Neuronal stem cell (in vitro differentiated cells): ENCODE measurements at regions not wholly inside any gene's neighbourhood (a gene's known extent, or its start where the extent isn't known, plus 50 kb on each side); places are given as distances from the start of the nearest gene placed in this dataset.
"Not testable (repeated sequence)": the region's sequence is repeated elsewhere in the genome, so short reads cannot be mapped to it uniquely, and the experiment has no call there.

Experiments
- DNase-seq: peaks from one replicate; pipeline ENCODE4 v3.0.0-alpha.2; 2013; ENCODE audit warnings: low spot score
- H2AFZ ChIP-seq: one replicate; pipeline ENCODE4 v1.6.1; 2013; ENCODE audit warnings: mild to moderate bottlenecking, low read length, inconsistent platforms
- H2AK5ac ChIP-seq: 2 replicates; pipeline ENCODE4 v1.6.1; 2013; ENCODE audit warnings: low read depth, mild to moderate bottlenecking, inconsistent platforms, low read length, moderate library complexity, mixed read lengths
- H2BK120ac ChIP-seq: 2 replicates; pipeline ENCODE4 v1.6.1; 2013; ENCODE audit warnings: low read depth, mild to moderate bottlenecking, inconsistent platforms, low read length, moderate library complexity, mixed read lengths
- H2BK12ac ChIP-seq: one replicate; pipeline ENCODE4 v1.6.1; 2013; ENCODE audit warnings: low read length, inconsistent platforms
- H2BK15ac ChIP-seq: 2 replicates; pipeline ENCODE4 v1.6.1; 2013; ENCODE audit warnings: mild to moderate bottlenecking, low read length, inconsistent platforms, mixed read lengths
- H2BK5ac ChIP-seq: one replicate; pipeline ENCODE4 v1.6.1; 2013; ENCODE audit warnings: inconsistent platforms, mild to moderate bottlenecking, low read length, moderate library complexity
- H3K14ac ChIP-seq: one replicate; pipeline ENCODE4 v1.6.1; 2013; ENCODE audit warnings: low read length, inconsistent platforms
- H3K18ac ChIP-seq: 2 replicates; pipeline ENCODE4 v1.6.1; 2013; ENCODE audit warnings: low read length, inconsistent platforms
- H3K23ac ChIP-seq: 2 replicates; pipeline ENCODE4 v1.6.1; 2013; ENCODE audit warnings: low read depth, mild to moderate bottlenecking, mixed read lengths, low read length, inconsistent platforms; ENCODE audit not compliant: poor library complexity
- H3K27ac ChIP-seq: replicated peaks from 3 replicates; pipeline ENCODE4 v1.5.1; 2013; ENCODE audit warnings: low read length, inconsistent platforms
- H3K27me3 ChIP-seq, 3 experiments: 2 replicates each; pipeline ENCODE4 v1.6.1; 2013; ENCODE audit warnings: low read length in 3 of 3, mild to moderate bottlenecking in 2 of 3, inconsistent platforms in 1 of 3, low read depth in 1 of 3, mixed read lengths in 1 of 3, moderate library complexity in 1 of 3; ENCODE audit not compliant: control insufficient read depth in 3 of 3, insufficient read depth in 3 of 3
- H3K36me3 ChIP-seq, 2 donors: replicated peaks in 1 of 2; 2 replicates each; pipeline ENCODE4 v1.6.1; 2013; ENCODE audit warnings: low read length in 2 of 2; ENCODE audit not compliant: control insufficient read depth in 2 of 2, insufficient read depth in 2 of 2
- H3K4ac ChIP-seq: 2 replicates; pipeline ENCODE4 v1.6.1; 2013; ENCODE audit warnings: inconsistent platforms, mild to moderate bottlenecking, low read length, moderate library complexity
- H3K4me1 ChIP-seq, 2 donors: 1 replicate in 1 of 2; 2 replicates in 1 of 2; pipeline ENCODE4 v1.6.1; 2013; ENCODE audit warnings: low read length in 2 of 2, low read depth in 1 of 2; ENCODE audit not compliant: control insufficient read depth in 2 of 2, insufficient read depth in 1 of 2
- H3K4me2 ChIP-seq: one replicate; pipeline ENCODE4 v1.6.1; 2013; ENCODE audit warnings: mild to moderate bottlenecking, low read length, inconsistent platforms; ENCODE audit not compliant: insufficient read depth, poor library complexity, severe bottlenecking
- H3K4me3 ChIP-seq, 2 donors: 2 replicates each; pipeline ENCODE4 v1.5.1; 2013; ENCODE audit warnings: low read length in 2 of 2, mild to moderate bottlenecking in 2 of 2, inconsistent platforms in 1 of 2, moderate library complexity in 1 of 2
- H3K79me1 ChIP-seq: one replicate; pipeline ENCODE4 v1.6.1; 2013; ENCODE audit warnings: low read depth, mild to moderate bottlenecking, inconsistent platforms, low read length, moderate library complexity
- H3K9ac ChIP-seq: one replicate; pipeline ENCODE4 v1.6.1; 2013; ENCODE audit warnings: mild to moderate bottlenecking, low read depth, low read length, inconsistent platforms; ENCODE audit not compliant: poor library complexity
- H3K9me3 ChIP-seq, 2 donors: replicated peaks in 1 of 2; 2 replicates each; pipeline versions ENCODE3 to v1.6.1; 2013; ENCODE audit warnings: low read length in 2 of 2, mild to moderate bottlenecking in 2 of 2, inconsistent platforms in 1 of 2, low read depth in 1 of 2, mixed read lengths in 1 of 2, moderate library complexity in 1 of 2; ENCODE audit not compliant: control insufficient read depth in 2 of 2, insufficient read depth in 1 of 2
- H4K8ac ChIP-seq: one replicate; pipeline ENCODE4 v1.6.1; 2013; ENCODE audit warnings: low read depth, mild to moderate bottlenecking, inconsistent platforms, low read length, moderate library complexity
- H4K91ac ChIP-seq: one replicate; pipeline ENCODE4 v1.6.1; 2013; ENCODE audit warnings: low read length, low read depth, mild to moderate bottlenecking, inconsistent platforms; ENCODE audit not compliant: poor library complexity
- WGBS, 2 donors: extraction: QIAGEN DNeasy Blood & Tissue Kit; methylation state at CpG; one replicate each; pipeline ENCODE4 v1.1.7; 2013; ENCODE audit warnings: missing lambda C conversion rate in 2 of 2, mixed read lengths in 1 of 2; ENCODE audit not compliant: insufficient read length in 2 of 2, insufficient replicate concordance in 1 of 2; ENCODE audit errors: extremely low coverage in 2 of 2; 5-methylcytosine and 5-hydroxymethylcytosine counted together

GRCh38 chr3:3941380-3941779 is 142.1 kb downstream of the LRRN1 start:
- H3K4me3 ChIP-seq, H2BK15ac ChIP-seq, H4K8ac ChIP-seq, H3K9me3 ChIP-seq, H2BK5ac ChIP-seq, H3K4ac ChIP-seq, H3K14ac ChIP-seq, H3K18ac ChIP-seq, H3K79me1 ChIP-seq, H3K27me3 ChIP-seq, DNase-seq, H4K91ac ChIP-seq, H2BK120ac ChIP-seq, H3K4me1 ChIP-seq, H2AK5ac ChIP-seq, H3K23ac ChIP-seq, H3K36me3 ChIP-seq, H3K9ac ChIP-seq, H3K4me2 ChIP-seq, H3K27ac ChIP-seq: not testable (repeated sequence)
- WGBS, 2 donors, result no CpG with 5 or more reads among the region's 8 CpGs
- Histone ChIP-seq H2AFZ (peak overlapping the region; percentile 79), H2BK12ac (peak overlapping the region; percentile 22)

- H3K9ac ChIP-seq, result no peak overlapping the region
Measured at GRCh38 chr3:3951071-3951470, 151.8 kb downstream of the LRRN1 start.

GRCh38 chr3:3951501-3951900 is 152.3 kb downstream of the LRRN1 start:
- Histone ChIP-seq H3K36me3 (no peaks in the 10 kb centered on the region), H2AFZ (no peak overlapping the region), H3K9me3 (no peaks in the 10 kb centered on the region), H3K27ac (no peak overlapping the region), H3K18ac (no peak overlapping the region), H3K4me1 (no peaks in the 10 kb centered on the region), H3K27me3 (no peaks in the 10 kb centered on the region), H3K9ac (no peak overlapping the region), H2BK15ac (no peak overlapping the region), H3K4me3 (no peak overlapping the region), H3K14ac (no peak overlapping the region), H3K23ac (no peak overlapping the region), H3K4me2 (no peak overlapping the region), H4K91ac (no peak overlapping the region), H3K79me1 (no peaks in the 10 kb centered on the region), H2BK120ac (no peak overlapping the region), H4K8ac (no peak overlapping the region), H2BK5ac (no peak overlapping the region), H2BK12ac (no peak overlapping the region), H3K4ac (no peak overlapping the region), H2AK5ac (no peak overlapping the region)
- DNase-seq, result no peak
- WGBS, 2 donors, result no CpG with 5 or more reads among the region's 7 CpGs

More at GRCh38 chr3:3951071-3951470, 151.8 kb downstream of the LRRN1 start:
- no peaks in the 10 kb centered on the region for H3K27me3 ChIP-seq
- no peak overlapping the region for H3K4me3 ChIP-seq
- no peak overlapping the region for H2BK120ac ChIP-seq
- H4K91ac ChIP-seq, result no peak overlapping the region
- H3K9me3 ChIP-seq, result no peaks in the 10 kb centered on the region
- H2AFZ ChIP-seq, result no peak overlapping the region
- no CpG with 5 or more reads among the region's 1 CpG for WGBS, 2 donors
- H3K23ac ChIP-seq, result no peak overlapping the region
- H3K27ac ChIP-seq, result no peak overlapping the region
- no peak overlapping the region for H2BK5ac ChIP-seq
- DNase-seq, result no peak
- H3K14ac ChIP-seq, result no peak overlapping the region
- H3K4me1 ChIP-seq, result no peaks in the 10 kb centered on the region
- no peak overlapping the region for H2AK5ac ChIP-seq
- H2BK12ac ChIP-seq, result no peak overlapping the region
- H3K4ac ChIP-seq, result no peak overlapping the region
- no peaks in the 10 kb centered on the region for H3K79me1 ChIP-seq
- H3K36me3 ChIP-seq, result no peaks in the 10 kb centered on the region
- no peak overlapping the region for H2BK15ac ChIP-seq
- no peak overlapping the region for H3K4me2 ChIP-seq
- H3K18ac ChIP-seq, result no peak overlapping the region
- no peak overlapping the region for H4K8ac ChIP-seq

- H2BK12ac ChIP-seq, H3K9me3 ChIP-seq, H3K23ac ChIP-seq, H3K9ac ChIP-seq, H2BK5ac ChIP-seq, H2AK5ac ChIP-seq, H3K4me2 ChIP-seq, H2BK120ac ChIP-seq, H3K14ac ChIP-seq, H3K27me3 ChIP-seq, H3K36me3 ChIP-seq, H3K4me1 ChIP-seq, H2BK15ac ChIP-seq, H3K18ac ChIP-seq, H4K91ac ChIP-seq, DNase-seq, H3K27ac ChIP-seq, H3K79me1 ChIP-seq, H4K8ac ChIP-seq, H3K4ac ChIP-seq: not testable (repeated sequence)
- no CpG with 5 or more reads among the region's 14 CpGs for WGBS, 2 donors
- peak overlapping the region; percentile 40 for H2AFZ ChIP-seq
- peak overlapping the region in 1 of 2 donors; percentile 25 for H3K4me3 ChIP-seq
Measured at GRCh38 chr3:3962867-3963266, 163.6 kb downstream of the LRRN1 start.
